Activated T-helper 17 cell treated with anti-CD3 and anti-CD28 coated beads, Interleukin-2, amount 50 U/mL, for 72 hours (primary cell): ENCODE measurements at regions not wholly inside any gene's neighbourhood (a gene's known extent, or its start where the extent isn't known, plus 50 kb on each side); places are given as distances from the start of the nearest gene placed in this dataset.
A peak's percentile ranks its signal among the peaks of the same experiment; 100 is the strongest.
"Not testable (repeated sequence)": the region's sequence is repeated elsewhere in the genome, so short reads cannot be mapped to it uniquely, and the experiment has no call there.

Source experiments
- ATAC-seq: fragments of 150-1000 bp; cut with Tn5 transposase; replicated peaks from 2 replicates; pipeline ENCODE4 v1.10.0; 2021; ENCODE audit warnings: mild to moderate bottlenecking, moderate library complexity
- H3K27ac Mint-ChIP-seq: one replicate; pipeline ENCODE4 v1.8.0; 2022; ENCODE audit warnings: mixed read lengths
- H3K27me3 Mint-ChIP-seq: one replicate; pipeline ENCODE4 v1.8.0; 2022; ENCODE audit warnings: mixed read lengths
- H3K36me3 Mint-ChIP-seq: one replicate; pipeline ENCODE4 v1.8.0; 2022; ENCODE audit warnings: low read depth, mild to moderate bottlenecking, mixed read lengths
- H3K4me1 Mint-ChIP-seq: one replicate; pipeline ENCODE4 v1.8.0; 2022; ENCODE audit warnings: mixed read lengths
- H3K4me3 Mint-ChIP-seq: one replicate; pipeline ENCODE4 v1.8.0; 2022; ENCODE audit warnings: mild to moderate bottlenecking, mixed read lengths
- H3K9me3 Mint-ChIP-seq: one replicate; pipeline ENCODE4 v1.8.0; 2022; ENCODE audit warnings: mixed read lengths

DNA sequence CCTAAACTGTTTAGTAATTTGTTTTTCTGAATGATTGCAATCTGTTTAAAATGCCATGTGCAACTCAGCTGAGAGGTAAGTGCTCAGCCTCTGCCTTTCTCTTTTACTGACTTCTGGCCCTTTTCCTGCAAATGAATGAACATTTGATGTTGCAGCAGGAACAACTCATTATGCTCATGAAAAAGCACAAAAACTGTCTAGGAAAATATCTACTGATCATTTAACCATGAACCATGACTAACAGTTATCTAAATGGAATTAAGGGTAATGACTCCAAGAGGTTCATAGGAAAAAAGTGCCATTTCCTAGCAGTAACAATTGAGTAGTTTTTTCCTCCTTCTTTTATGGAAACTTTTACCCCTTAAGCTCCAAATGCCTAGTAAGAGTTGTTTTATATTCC is 70.6 kb upstream of the ANKH start:
- H3K4me1 Mint-ChIP-seq = peaks cover 7% of the 10 kb centered on the region
- no peaks in the 10 kb centered on the region for H3K36me3 Mint-ChIP-seq
- no peak overlapping the region for H3K27ac Mint-ChIP-seq
- no peak for ATAC-seq
- no peak overlapping the region for H3K4me3 Mint-ChIP-seq
- H3K9me3 Mint-ChIP-seq = no peaks in the 10 kb centered on the region
- H3K27me3 Mint-ChIP-seq = peaks cover 11% of the 10 kb centered on the region

DNA sequence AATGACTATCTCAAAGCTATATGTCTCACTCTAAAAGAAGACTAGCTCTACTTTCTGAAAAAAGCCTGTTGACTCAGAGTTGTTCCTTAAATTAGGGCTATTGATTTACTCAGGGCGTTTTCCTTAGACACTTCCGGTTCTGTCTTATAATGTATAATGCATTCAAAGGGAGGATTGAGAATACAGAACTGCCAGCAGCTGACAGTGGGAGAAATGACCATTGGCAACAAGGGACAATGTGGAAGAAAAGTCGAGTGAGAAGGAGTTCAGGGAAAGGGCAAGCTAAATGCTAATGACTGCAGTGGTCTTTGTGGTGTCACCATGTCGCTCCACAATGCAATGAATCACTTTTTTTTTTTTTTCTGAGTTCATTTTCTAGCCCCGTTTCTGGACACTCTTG is 65.7 kb upstream of the ANKH start:
- H3K9me3 Mint-ChIP-seq = no peaks in the 10 kb centered on the region

GRCh38 chr5:14936588-14936987 is 65.0 kb upstream of the ANKH start:
- H3K36me3 Mint-ChIP-seq = no peaks in the 10 kb centered on the region
- H3K27me3 Mint-ChIP-seq = peaks cover 11% of the 10 kb centered on the region
- ATAC-seq = no peak
- no peaks in the 10 kb centered on the region for H3K9me3 Mint-ChIP-seq
- no peak overlapping the region for H3K27ac Mint-ChIP-seq
- peaks cover 6% of the 10 kb centered on the region for H3K4me1 Mint-ChIP-seq
- H3K4me3 Mint-ChIP-seq = no peak overlapping the region

More for the DNA sequence above, 65.7 kb upstream of the ANKH start:
- no peak for ATAC-seq
- Mint-ChIP-seq H3K4me3 (no peak overlapping the region), H3K4me1 (peaks cover 6% of the 10 kb centered on the region), H3K27me3 (peaks cover 11% of the 10 kb centered on the region), H3K27ac (no peak overlapping the region), H3K36me3 (no peaks in the 10 kb centered on the region)

DNA sequence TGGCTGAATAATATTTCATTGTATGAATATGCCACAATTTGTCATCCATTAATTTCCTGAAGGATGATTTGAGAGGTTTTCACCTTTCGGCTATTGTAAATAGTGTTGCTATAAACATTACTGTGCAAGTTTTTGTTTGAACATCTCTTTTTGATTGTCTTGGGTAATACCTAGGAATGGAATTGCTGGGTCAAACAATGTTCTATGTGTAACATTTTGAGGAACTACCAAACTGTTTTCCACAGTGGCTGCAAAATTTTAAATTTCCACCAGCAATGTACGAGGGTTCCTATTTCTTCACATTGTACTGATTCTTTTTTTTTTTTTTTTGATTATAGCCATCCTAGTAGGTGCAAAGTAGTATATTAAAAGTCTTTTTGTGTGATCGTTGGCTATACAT is 63.8 kb upstream of the ANKH start:
- Mint-ChIP-seq H3K36me3 (no peaks in the 10 kb centered on the region), H3K27ac (no peak overlapping the region), H3K4me3 (no peak overlapping the region), H3K9me3 (no peaks in the 10 kb centered on the region), H3K4me1 (peaks cover 6% of the 10 kb centered on the region), H3K27me3 (peaks cover 8% of the 10 kb centered on the region)
- no peak for ATAC-seq

DNA sequence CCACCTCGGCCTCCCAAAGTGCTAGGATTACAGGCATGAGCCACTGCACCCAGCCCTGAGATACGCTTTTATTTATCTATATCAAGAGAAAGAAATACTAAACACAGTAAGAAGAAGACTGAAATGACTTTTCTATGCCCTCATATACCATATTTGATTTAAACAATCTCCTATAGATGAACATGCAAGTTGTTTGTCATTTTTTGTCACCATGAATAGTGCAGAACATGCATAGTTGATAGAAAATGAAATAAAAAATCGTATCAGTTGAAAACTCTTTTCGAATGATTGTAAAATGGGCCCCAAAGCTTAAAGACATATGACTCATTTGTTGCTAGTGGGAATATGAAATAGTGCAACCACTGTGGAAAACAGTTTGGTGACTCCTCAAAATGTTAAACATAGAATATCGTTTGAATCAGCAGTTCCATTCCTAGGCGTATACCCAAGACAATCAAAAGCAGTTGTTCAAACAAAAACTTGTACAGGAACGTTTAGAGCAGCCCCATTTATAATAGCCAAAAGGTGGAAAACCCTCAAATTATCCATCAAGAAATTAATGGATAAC is 61.4 kb upstream of the ANKH start:
- peaks cover 8% of the 10 kb centered on the region for H3K27me3 Mint-ChIP-seq
- peaks cover 6% of the 10 kb centered on the region for H3K4me1 Mint-ChIP-seq
- peak; percentile 96 for ATAC-seq
- peak overlapping the region; percentile 19 for H3K4me3 Mint-ChIP-seq
- H3K9me3 Mint-ChIP-seq = no peaks in the 10 kb centered on the region
- no peaks in the 10 kb centered on the region for H3K36me3 Mint-ChIP-seq
- peak overlapping the region; percentile 23 for H3K27ac Mint-ChIP-seq

DNA sequence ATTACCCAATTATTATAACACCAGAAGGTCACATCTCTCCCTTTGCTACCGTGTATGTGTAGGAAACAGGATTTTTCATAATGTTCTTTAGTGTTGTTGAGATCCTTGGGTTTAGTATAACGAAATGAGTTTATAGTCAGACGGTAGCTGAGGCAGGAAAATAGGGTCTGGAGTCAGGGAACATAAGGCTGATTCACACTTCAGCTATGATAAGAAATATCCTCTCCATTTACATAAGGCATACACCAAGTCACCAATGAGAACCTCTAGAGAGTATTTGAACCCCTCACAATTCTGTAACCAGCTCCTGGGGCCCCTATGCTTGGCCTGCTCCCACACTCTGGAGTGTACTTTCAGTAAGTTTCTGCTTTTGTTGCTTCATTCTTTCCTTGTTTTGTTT is 58.9 kb upstream of the ANKH start:
- Mint-ChIP-seq H3K4me3 (no peak overlapping the region), H3K4me1 (peaks cover 3% of the 10 kb centered on the region), H3K9me3 (no peaks in the 10 kb centered on the region), H3K36me3 (no peaks in the 10 kb centered on the region), H3K27ac (no peak overlapping the region), H3K27me3 (no peaks in the 10 kb centered on the region)
- ATAC-seq = no peak

GRCh38 chr5:14929293-14930065 is 57.9 kb upstream of the ANKH start:
- no peaks in the 10 kb centered on the region for H3K36me3 Mint-ChIP-seq
- H3K4me3 Mint-ChIP-seq = no peak overlapping the region
- H3K27me3 Mint-ChIP-seq = no peaks in the 10 kb centered on the region
- no peak overlapping the region for H3K27ac Mint-ChIP-seq
- no peak for ATAC-seq
- H3K9me3 Mint-ChIP-seq = no peaks in the 10 kb centered on the region
- H3K4me1 Mint-ChIP-seq = peaks cover 10% of the 10 kb centered on the region

- Mint-ChIP-seq H3K36me3 (no peaks in the 10 kb centered on the region), H3K4me1 (peaks cover 12% of the 10 kb centered on the region), H3K27ac (no peak overlapping the region), H3K4me3 (no peak overlapping the region), H3K9me3 (no peaks in the 10 kb centered on the region), H3K27me3 (no peaks in the 10 kb centered on the region)
- no peak for ATAC-seq
These were observed 57.1 kb upstream of the ANKH start for GRCh38 chr5:14928661-14929060.

- H3K27me3 Mint-ChIP-seq = no peaks in the 10 kb centered on the region
- no peaks in the 10 kb centered on the region for H3K36me3 Mint-ChIP-seq
- H3K9me3 Mint-ChIP-seq = no peaks in the 10 kb centered on the region
- ATAC-seq = peak; percentile 27
- peak overlapping the region; percentile 90 for H3K27ac Mint-ChIP-seq
- peak overlapping the region; percentile 60 for H3K4me3 Mint-ChIP-seq
- peaks cover 21% of the 10 kb centered on the region for H3K4me1 Mint-ChIP-seq
These were observed 53.7 kb upstream of the ANKH start for GRCh38 chr5:14925326-14925725.

DNA sequence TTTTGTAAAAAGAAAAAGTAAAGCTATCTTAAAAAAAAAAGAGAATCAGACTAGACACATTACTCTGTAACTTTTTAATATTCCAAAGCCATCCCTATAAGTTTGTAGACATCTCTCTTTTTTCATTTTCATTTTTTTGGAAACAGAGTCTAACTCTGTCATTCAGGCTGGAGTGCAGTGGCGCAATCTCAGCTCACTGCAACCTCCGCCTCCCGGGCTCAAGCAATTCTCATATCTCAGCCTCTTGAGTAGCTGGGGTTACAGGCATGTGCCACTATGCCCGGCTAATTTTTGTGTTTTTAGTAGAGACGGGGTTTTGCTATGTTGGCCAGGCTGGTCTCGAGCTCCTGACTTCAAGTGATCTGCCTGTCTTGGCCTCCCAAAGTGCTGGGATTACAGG is 51.4 kb upstream of the ANKH start:
- not testable (repeated sequence) for ATAC-seq, H3K27me3 Mint-ChIP-seq, H3K4me3 Mint-ChIP-seq, H3K36me3 Mint-ChIP-seq, H3K9me3 Mint-ChIP-seq, H3K27ac Mint-ChIP-seq
- H3K4me1 Mint-ChIP-seq = peaks cover 32% of the 10 kb centered on the region

GRCh38 chr5:14922456-14922855 is 50.9 kb upstream of the ANKH start:
- peak overlapping the region; percentile 90 for H3K27ac Mint-ChIP-seq
- no peak overlapping the region for H3K4me3 Mint-ChIP-seq
- H3K4me1 Mint-ChIP-seq = peaks cover 32% of the 10 kb centered on the region
- no peak for ATAC-seq
- no peaks in the 10 kb centered on the region for H3K36me3 Mint-ChIP-seq
- peaks cover 7% of the 10 kb centered on the region for H3K9me3 Mint-ChIP-seq
- no peaks in the 10 kb centered on the region for H3K27me3 Mint-ChIP-seq
